ENCODE measurements at regions not wholly inside any gene's neighbourhood (a gene's known extent, or its start where the extent isn't known, plus 50 kb on each side); places are given as distances from the start of the nearest gene placed in this dataset.
"Not testable (repeated sequence)": the region's sequence is repeated elsewhere in the genome, so short reads cannot be mapped to it uniquely, and the experiment has no call there.

GRCh38 chr2:180258579-180258978, 251.5 kb upstream of the CWC22 start:
- no peak for DNase-seq

- no peak for DNase-seq
These were observed 251.0 kb upstream of the CWC22 start for GRCh38 chr2:180258041-180258537.

- no peak for DNase-seq
These were observed 250.2 kb upstream of the CWC22 start for GRCh38 chr2:180257247-180257646.

- no peak for DNase-seq
These were observed 248.9 kb upstream of the CWC22 start for GRCh38 chr2:180255981-180256380.

- DNase-seq, result no peak
These were observed 247.8 kb upstream of the CWC22 start for GRCh38 chr2:180254872-180255271.

- DNase-seq, result no peak
These were observed 240.6 kb upstream of the CWC22 start for GRCh38 chr2:180247658-180248057.

GRCh38 chr2:180246268-180246667, 239.2 kb upstream of the CWC22 start:
- no peak for DNase-seq

- no peak for DNase-seq
These were observed 233.7 kb upstream of the CWC22 start for GRCh38 chr2:180240774-180241173.

- no peak for DNase-seq
These were observed 231.6 kb upstream of the CWC22 start for GRCh38 chr2:180238729-180239128.

GRCh38 chr2:180236061-180236460, 229.0 kb upstream of the CWC22 start:
- not testable (repeated sequence) for DNase-seq

- DNase-seq, result not testable (repeated sequence)
These were observed 228.4 kb upstream of the CWC22 start for GRCh38 chr2:180235506-180235905.

- not testable (repeated sequence) for DNase-seq
These were observed 227.9 kb upstream of the CWC22 start for GRCh38 chr2:180234991-180235390.

GRCh38 chr2:180231015-180231414, 223.9 kb upstream of the CWC22 start:
- no peak for DNase-seq

GRCh38 chr2:180227461-180227860, 220.4 kb upstream of the CWC22 start:
- DNase-seq, result no peak

GRCh38 chr2:180225118-180225517, 218.0 kb upstream of the CWC22 start:
- DNase-seq, result no peak

- no peak for DNase-seq
These were observed 215.5 kb upstream of the CWC22 start for GRCh38 chr2:180222644-180223043.

GRCh38 chr2:180219491-180219890, 212.4 kb upstream of the CWC22 start:
- DNase-seq, result no peak

- DNase-seq, result no peak
These were observed 201.7 kb upstream of the CWC22 start for GRCh38 chr2:180208841-180209240.

GRCh38 chr2:180205621-180206235, 198.6 kb upstream of the CWC22 start:
- no peak for DNase-seq

GRCh38 chr2:180203972-180204371, 196.9 kb upstream of the CWC22 start:
- DNase-seq, result no peak

- no peak for DNase-seq
These were observed 195.4 kb upstream of the CWC22 start for GRCh38 chr2:180202467-180202951.

- DNase-seq, result no peak
These were observed 189.4 kb upstream of the CWC22 start for GRCh38 chr2:180196419-180196977.

- no peak for DNase-seq
These were observed 188.8 kb upstream of the CWC22 start for GRCh38 chr2:180195847-180196246.

GRCh38 chr2:180191432-180192124, 184.5 kb upstream of the CWC22 start:
- DNase-seq, result no peak

Measured in NCI-H1930 (cell line).